Putamen (tissue), 1 donor: ENCODE measurements at regions not wholly inside any gene's neighbourhood (a gene's known extent, or its start where the extent isn't known, plus 50 kb on each side); places are given as distances from the start of the nearest gene placed in this dataset.

Experiments
- DNase-seq: peaks from one replicate; pipeline ENCODE4 v3.0.0-alpha.2; 2016; ENCODE audit warnings: low spot score

DNA sequence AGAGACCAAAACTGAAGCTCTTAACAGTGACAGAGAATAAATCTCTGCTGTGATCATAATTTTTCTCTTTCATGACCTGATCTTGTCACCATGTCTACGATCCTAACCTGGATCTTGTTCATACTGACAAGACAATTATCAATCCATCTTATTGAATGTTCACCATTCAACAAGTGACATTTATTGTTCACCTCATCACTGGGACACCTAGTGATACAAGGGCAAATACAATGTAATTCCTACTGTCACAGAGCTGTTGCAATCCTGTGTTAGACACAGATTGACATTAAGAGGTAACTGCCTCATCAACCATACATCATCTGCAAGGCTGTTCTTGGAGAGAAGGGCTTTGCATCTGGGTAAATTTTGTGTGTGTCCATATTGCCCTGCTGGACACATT, 942.4 kb upstream of the PRR20A start:
- no peak for DNase-seq

DNA sequence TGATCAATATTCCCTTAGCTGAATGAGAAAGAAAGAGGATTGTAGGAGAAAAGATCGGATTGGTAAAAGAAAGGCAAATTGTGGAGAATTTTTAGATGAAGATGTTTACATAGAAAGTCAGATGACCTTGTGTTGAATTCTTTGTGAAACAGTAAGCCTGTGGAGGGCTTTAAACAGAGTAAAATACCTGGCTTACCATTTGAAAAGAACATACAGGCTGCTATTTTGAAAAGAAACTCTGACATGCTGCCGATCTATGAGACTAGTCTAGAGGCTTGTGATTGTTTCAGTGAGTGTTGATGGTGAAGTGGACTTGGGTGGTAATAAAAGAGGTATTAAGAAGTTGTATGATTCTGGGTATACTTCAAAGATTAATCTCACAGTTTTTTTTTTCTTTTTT, 938.9 kb upstream of the PRR20A start:
- DNase-seq: no peak

DNA sequence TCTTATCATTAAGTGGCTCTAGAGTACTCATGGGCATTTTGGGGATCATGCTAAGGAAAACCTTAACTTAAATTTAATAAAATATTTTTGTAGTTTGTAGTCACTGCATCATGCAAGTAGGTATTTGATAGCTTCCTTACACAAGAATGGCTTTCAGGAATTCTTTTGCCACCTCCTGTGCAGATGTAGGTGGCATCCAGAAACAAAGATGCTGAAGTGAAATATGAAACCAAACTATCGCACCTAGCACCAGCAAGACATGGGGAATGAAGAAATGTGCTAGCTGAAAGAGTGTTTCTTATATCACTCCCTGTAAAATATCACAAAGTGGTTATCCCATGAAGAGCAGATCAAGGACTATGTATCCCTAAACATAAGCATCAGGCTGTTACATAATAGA, 924.5 kb upstream of the PRR20A start:
- no peak for DNase-seq

DNA sequence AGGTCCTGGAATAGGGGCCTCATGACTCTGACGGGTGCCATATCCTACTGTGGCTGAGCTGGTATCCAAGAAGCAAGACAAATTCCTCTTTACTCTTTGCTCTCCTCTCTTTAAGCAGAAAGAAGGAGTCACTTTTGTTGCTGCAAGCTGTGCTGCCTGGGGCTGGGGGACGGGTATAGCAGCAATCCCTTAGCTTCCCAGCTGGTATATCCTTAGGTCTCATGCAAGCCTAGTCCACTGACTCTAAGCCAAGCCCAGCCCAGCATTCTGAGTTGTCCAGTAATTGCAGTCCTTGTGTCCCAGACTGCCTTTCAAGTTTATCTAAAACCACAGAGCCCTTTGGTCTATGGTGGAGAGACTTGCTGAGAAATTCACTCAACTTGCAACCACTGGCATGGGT, 893.0 kb upstream of the PRR20A start:
- no peak for DNase-seq

DNA sequence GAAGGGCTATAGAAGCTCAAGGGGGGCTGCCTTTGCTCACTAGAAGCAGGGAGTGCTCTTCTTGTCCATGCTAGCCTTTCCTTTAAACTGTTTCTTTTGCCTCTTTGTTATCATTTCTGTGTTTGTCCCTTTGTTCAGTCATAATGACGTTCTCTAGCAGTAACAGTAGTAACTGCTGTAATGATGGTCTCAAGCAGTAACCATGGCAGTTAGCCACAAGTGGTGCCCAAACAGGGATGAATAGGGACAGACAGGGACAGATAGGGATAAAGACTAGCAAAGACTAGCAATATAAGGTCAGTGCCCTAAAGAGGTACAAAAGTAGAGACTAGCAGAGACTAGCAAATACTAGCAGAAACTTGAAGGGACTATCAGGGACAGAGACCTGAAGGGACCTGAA, 869.0 kb upstream of the PRR20A start:
- DNase-seq: peak; percentile 0

DNA sequence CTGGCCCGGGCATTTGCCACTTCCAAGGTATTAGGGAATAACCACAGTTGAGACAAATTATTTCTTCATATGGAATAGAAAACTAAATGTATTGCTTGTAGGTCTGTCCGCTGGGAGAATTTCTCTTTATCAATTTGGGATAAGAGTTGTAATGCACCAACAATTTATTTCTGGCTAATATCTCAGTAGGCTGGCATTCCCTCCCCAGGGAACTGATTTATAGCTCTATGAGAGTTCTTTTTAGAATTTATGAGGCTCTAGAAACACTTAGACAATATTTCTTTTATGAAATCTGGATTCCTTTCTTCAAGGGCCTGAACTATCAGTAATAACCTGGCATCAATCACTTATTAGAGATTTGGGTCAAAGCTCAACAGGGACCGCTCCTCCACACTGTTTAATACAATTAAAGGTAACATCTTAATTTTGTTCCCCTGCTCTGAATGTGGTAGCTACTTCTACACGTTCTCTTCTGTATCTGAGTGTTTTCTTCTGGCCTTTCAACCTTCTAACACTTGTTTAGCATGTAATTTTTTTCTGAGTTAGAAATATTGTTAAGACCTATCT, 857.4 kb upstream of the PRR20A start:
- DNase-seq: no peak

DNA sequence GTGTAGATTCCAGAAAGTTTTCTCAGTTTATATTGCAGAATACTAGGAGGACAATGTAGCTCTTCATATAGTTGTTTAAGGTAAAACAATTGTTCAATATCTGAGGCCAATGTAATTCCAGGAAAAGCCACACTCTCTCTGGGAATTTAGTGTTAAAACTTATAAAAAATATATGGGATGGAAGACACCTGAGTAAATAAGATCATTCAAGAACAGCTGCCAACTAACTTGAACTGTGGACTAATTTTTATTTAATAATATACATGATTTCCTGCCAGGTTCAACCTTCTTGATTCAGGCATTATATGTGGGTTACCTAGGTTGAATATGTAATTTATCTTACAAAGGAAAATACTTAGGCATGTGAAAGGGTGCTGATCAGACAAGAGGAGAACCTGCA, 841.1 kb upstream of the PRR20A start:
- no peak for DNase-seq

DNA sequence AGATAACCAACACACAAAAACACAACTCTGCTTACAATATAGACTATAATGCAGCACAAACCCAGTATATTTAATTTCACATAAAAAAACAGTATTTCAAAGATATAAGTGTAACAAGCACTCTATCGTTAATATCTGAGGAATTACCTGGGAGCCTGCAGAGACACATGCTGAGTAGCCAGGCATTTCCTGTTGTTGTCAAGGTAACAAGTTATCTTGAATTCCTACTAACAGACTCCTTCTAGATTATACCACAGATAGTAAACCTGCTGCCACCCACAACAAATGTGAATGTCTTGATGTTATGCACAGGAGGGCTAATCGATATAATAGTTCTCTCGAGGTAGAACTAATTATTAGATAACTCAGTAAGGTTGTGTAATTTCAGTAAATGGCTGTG, 826.0 kb upstream of the PRR20A start:
- no peak for DNase-seq

DNA sequence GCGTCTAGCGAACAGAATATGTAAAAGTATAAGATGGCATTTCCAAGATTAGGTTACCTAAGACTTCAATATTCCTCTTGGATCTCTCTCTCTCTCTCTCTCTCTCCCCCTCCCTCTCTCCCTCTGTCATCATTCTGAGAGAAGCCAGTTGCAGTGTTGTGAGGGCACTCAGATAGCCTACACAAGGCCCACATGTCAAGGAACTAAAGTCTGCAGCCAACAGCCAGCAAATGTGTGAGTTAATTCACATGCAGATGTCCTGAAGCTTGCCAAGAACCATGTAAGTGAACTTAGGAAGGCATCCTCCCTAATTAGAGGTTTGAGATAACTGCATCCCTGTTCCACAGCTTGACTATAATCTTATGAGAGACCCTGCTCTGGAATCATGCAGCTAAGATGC, 822.9 kb upstream of the PRR20A start:
- no peak for DNase-seq

DNA sequence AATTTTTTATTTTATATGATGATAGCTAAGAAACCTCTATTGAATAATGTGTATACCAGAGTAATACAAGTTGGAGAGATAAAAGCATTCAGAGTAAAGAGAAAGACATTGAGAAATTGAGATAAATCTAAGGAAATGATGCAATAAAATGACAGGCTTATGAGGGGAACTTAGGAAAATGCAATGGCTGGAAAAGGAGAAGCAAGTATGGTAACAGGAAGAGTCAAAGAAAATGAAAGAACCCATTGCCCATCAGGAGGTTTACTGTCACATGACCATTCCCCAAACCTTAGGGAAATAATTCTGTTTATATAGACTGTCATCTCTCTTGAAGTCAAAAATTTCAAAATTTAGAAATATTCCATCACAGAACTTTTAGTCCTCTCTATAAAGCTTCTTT, 808.0 kb upstream of the PRR20A start:
- DNase-seq: no peak

DNA sequence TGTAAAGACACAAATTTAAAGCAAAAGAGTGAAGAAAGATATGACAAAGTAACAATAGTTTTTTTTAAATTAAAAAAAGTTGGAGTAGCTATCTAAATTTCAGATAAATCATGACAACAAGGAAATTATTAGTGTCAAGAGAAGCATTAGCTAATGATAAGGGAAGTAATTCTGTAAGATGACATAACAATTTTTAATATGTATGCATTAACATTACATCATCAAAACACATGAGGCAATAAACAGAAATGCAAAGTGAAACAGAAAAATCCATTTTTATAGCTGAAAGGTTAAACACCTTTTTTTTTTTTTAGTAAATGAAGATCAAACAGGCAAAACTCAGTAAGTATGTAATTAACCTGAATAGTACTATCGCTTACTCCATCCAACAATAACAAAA, 804.9 kb upstream of the PRR20A start:
- no peak for DNase-seq

DNA sequence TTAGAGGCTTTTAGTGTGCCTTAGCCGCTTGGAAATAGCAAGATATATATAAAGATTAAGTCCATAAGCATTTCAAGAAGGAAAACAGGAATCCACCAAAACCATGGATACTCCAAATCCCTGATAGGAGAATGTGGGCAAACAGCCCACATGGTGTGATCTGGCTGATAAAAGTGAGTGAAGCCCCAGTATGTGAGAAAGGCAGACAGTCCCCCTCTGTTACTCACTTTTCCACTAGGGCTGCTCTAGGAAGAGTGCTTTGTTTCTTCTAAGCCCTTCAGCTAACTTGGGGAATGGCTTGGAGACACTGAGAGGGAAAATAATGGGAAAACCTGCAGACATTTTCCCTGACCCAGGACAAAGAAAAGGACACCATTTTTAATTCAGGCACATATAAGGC, 802.3 kb upstream of the PRR20A start:
- no peak for DNase-seq

DNA sequence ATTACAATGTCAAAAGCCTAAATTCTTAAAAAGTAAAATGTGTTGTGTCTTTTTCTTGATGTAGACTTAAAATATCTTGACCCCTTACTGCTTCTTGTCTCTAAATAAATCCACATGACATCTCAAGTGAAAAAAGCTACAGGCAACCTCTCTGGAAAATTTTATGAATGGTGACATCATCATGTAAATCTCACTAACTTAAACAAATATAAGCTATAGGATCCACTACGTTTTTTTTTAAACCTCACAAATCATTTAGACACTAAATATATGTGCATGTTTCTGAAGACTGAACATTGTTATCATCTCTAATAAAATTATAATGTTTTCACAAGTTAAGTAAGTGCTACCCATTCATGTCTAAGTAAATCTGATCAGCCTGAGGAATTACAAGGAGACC, 793.7 kb upstream of the PRR20A start:
- no peak for DNase-seq

DNA sequence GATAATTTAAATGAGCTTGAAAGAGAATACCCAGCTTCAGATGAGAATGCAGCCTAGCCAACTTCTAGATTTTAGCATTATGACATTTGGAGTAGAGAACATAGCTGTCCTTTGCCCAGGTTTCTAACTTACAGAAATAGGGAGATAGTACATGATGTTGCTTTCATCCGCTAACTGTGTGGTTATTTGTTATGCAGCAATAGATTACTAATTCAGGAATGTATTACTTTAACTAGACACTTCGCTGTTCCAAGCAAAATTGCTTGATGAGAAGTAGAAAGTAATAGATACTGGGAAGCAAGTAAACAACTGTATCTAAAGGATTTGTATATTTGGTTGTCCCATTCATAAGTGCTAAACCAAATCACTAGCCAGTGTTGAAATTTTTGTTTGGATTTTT, 790.9 kb upstream of the PRR20A start:
- DNase-seq: no peak

DNA sequence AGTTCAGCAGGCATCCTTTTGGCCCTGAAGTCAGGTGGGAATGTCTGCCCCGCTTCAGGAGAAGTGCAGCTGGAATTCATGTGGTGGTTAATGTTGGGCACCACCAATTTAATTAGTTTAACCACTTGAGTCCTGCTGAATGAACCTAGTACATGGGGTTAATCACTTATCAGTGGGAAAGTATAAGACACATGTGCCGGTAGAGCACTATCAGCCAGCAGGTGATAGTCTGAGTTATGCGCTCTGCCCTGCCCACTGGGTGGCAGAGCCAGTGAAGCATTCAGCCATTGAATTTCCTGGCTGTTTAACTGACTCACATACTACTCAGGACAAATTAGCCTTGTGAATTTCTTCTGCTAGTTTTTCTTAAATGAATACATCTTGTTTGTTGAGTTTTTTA, 789.7 kb upstream of the PRR20A start:
- DNase-seq: no peak

DNA sequence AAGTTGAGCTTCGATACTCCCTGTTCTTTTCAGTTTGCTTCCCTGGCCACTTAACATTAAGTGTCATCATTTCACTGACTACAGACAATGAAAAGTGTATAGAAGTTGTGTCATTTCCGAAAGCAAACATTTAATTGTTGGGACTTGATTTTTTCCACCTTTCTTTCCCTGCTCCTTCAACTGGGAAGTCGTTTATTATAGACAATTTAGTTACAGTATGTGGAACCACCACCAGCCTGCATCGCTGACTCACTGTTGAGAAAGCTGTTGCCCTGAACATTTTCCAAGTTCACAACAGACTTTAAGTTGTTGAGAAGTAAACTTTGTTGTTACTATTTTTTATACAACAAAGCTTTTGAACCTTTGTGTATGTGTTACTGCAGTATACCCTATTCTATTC, 788.4 kb upstream of the PRR20A start:
- DNase-seq: no peak

DNA sequence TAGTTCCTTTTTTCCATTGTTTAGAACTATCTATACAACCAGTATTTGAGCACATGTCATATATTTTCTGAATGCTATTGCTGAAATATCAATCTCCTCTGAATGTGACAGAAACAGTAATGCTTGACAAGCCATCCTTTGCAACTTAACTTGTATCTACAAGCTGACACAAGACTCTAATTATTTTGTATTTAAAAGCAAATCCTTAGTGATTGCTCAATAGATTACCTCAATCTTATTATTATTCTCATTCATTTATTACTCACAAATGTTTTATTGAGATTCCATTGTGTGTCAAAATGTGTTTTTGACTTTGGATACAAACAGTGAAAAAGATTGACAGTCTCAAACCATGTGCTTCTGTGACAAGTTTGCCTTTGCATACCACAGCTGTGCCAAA, 787.8 kb upstream of the PRR20A start:
- DNase-seq: no peak

DNA sequence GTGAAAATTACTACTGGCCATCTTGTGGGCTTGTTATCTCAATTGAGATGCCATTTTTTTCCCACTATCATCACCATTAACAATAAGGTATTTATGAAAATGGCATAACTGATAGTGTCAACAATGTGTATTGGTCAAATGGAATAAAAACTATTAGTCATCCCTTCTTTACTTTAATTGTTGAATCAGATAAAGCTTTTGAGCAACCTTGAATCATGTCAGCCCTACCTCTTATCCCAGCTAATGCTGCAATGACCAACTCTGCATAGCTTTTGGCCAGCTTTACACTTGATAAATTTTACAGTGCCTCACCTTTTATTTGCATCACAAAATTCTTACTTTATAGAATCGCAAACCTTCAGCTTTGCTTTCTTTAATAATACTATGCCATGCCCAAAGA, 784.0 kb upstream of the PRR20A start:
- no peak for DNase-seq

DNA sequence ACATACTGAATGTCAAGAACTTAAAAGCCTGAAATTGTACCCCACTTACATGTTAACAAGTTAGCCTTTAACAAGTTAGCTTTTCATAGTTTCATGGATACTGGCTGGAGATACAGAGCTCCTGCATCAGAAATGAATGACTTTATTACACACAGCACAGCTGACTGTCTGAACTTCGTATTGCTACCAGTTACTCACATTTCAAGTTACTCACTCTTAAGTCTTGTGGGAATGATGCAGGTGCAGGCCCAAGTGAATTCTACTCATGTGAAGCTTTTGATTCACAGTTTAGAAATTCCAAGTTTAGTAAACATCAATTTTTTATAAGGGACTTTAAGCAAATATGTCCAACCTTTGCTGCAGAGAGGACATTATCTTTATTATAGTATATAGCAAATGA, 762.2 kb upstream of the PRR20A start:
- DNase-seq: no peak

DNA sequence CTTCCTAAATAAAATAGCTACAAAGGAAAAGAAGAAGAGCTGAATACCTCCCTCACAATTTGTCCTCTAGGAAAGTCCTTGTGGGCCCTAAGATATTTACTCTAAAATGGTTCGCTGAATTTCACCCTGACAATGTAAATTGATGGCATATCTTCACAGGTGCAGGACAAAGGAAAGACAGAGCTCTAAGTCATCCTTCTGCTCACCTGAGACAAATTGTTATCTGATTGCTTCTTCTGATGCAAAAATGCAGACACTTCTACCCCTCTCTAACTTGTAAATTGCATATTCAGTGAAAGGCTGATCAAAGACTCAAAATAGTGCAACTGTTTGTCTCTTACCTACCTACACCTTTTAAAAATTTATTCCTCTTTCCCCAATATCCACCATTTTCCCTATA, 747.2 kb upstream of the PRR20A start:
- DNase-seq: no peak

DNA sequence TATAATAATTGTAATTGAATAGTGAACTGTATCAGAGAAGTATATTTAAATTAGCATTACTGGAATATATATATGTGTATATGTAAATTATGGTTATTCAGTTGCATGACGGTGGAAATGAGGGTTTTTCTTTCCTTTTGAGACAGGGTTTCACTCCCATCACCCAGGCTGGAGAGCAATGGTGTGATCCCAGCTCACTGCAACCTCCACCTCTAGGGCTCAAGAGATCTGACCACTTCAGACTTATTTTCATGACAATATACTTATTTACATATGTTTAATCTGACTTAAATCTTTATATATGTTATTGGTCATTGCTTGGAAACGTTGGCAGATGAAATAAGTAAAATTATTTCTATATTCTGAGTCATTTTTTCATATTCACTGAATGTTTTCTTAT, 744.4 kb upstream of the PRR20A start:
- DNase-seq: no peak

DNA sequence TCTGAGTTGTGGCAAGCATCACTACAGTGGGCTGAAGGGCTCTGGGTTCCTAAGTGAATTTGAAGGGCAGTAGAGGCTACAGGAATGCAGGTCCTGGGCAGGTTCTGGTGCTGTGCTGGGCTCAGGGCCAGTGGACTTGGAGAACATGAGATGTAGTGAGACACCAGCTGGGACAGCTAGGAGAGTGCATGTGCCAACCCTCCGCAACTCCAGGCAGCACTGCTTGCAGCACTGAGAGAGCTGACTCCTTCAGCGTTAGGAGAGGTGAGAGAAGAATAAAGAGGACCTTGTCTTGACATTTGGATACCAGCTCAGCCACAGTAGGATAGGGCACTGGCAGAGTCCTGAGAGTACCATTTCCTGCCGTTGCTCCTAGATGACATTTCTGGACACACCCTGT, 739.9 kb upstream of the PRR20A start:
- DNase-seq: no peak

DNA sequence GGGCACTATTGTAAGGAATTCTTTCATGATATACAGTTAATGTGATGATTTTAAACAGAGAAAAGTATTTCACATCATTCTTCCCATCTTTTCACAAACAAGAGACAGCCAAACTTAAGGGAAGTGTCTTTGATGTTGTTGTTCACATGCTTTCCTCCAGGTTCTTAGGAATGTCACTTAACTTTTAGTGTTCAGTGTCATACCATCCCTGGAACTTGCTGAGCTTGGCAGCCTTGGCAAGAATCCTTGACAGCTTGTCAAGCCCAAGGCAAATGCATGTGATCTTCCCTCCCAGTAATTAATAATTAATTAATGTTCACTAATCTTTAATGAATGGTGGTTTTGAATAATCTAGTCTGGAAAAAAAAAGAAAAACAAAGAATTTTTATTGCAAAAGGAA, 727.9 kb upstream of the PRR20A start:
- no peak for DNase-seq

DNA sequence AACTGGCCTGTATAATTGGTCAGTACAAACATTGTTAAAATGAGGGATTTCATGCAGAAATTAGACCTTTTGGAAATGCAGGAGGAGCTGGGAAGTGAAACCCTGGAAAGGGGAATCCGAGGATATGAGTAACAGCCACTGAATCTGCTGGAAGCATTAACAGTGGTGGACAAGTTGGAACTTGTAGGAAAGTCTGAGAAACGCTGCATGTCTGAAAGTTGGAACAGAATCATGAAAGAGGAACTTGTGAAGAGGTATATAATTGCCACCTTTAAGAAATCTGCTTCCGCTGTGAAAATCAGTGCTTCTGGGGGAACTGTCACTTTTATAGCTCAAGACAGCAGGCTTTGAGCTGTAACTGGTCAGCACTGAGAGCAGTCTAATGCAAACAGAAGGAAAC, 716.5 kb upstream of the PRR20A start:
- no peak for DNase-seq

DNA sequence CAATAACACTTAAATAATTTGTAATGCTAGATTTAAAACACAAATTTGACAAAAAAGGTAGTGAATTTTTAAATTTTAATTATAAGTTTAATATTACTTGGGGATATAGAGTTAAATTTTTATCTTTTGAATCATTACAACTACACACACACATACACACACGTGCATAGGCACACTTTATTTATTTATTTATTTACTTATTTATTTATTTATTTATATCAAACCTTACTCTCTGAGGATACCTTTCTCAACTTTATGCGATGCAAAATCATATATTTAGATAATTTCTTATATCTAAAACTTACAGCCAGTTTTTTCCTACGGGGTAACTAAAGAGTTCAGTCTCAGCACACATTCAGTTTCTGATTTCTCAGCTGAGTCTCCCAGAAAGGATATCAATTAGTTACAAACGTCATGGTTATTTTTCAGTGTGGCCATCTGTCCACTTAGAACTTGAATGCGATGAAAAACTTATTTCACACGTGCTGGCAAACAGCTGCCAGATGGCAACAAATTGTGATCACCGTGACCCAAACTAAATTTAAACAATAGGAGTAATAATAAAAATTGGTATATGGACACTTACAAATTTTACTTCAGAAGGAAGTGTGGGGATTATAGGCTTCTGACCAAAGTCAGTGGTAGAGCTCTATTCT, 683.1 kb upstream of the PRR20A start:
- DNase-seq: no peak
